Spleen (tissue), 11 donors: ENCODE measurements at regions not wholly inside any gene's neighbourhood (a gene's known extent, or its start where the extent isn't known, plus 50 kb on each side); places are given as distances from the start of the nearest gene placed in this dataset.

ENCODE experiments used
- DNase-seq: peaks from one replicate; pipeline ENCODE4 v3.0.0-alpha.2; 2020
- H3K27ac ChIP-seq, 8 donors: fragments of 200-600 bp; sonication (generic) in 7 of 8; 1 replicate in 4 of 8; 2 replicates in 4 of 8; pipeline versions ENCODE4 v1.5.0 to v1.8.0; 2016 to 2021; ENCODE audit warnings: inconsistent platforms in 4 of 8, mild to moderate bottlenecking in 4 of 8, moderate library complexity in 1 of 8
- H3K27me3 ChIP-seq, 7 donors: fragments of 200-600 bp; sonication (generic) in 6 of 7; replicated peaks in 1 of 7; 1 replicate in 4 of 7; 2 replicates in 3 of 7; pipeline versions ENCODE4 v1.5.0 to v1.8.0; 2016 to 2021; ENCODE audit warnings: inconsistent platforms in 3 of 7, mild to moderate bottlenecking in 1 of 7
- H3K36me3 ChIP-seq, 6 donors: fragments of 200-600 bp; sonication (generic) in 5 of 6; 1 replicate in 4 of 6; 2 replicates in 2 of 6; pipeline versions ENCODE4 v1.5.0 to v1.8.0; 2016 to 2021; ENCODE audit warnings: inconsistent platforms in 2 of 6
- H3K4me1 ChIP-seq, 6 donors: fragments of 200-600 bp; sonication (generic) in 5 of 6; 1 replicate in 3 of 6; 2 replicates in 3 of 6; pipeline versions ENCODE4 v1.5.0 to v1.8.0; 2016 to 2021; ENCODE audit warnings: inconsistent platforms in 3 of 6
- H3K4me3 ChIP-seq, 8 donors: fragments of 200-600 bp; sonication (generic) in 7 of 8; 1 replicate in 4 of 8; 2 replicates in 4 of 8; pipeline versions ENCODE4 v1.5.0 to v1.8.0; 2016 to 2021; ENCODE audit warnings: inconsistent platforms in 4 of 8, mild to moderate bottlenecking in 4 of 8, moderate library complexity in 2 of 8
- H3K9me3 ChIP-seq, 8 donors: fragments of 200-600 bp; sonication (generic) in 7 of 8; 1 replicate in 4 of 8; 2 replicates in 4 of 8; pipeline versions ENCODE4 v1.5.0 to v1.8.0; 2016 to 2021; ENCODE audit warnings: inconsistent platforms in 4 of 8
- POLR2A ChIP-seq, 3 donors: fragments of 450-650 bp; IDR thresholded peaks; one replicate each; pipeline ENCODE4 v1.5.1; 2017; ENCODE audit warnings: antibody characterized with exemption in 3 of 3, mild to moderate bottlenecking in 1 of 3
- POLR2AphosphoS5 ChIP-seq, 3 donors: sonication (generic); formaldehyde crosslinking; IDR thresholded peaks; one replicate each; pipeline ENCODE4 v1.5.1; 2017; ENCODE audit warnings: antibody characterized with exemption in 3 of 3
- WGBS, 5 donors: extraction: QIAGEN DNeasy Blood & Tissue Kit in 3 of 5; methylation state at CpG; one replicate each; pipeline versions ENCODE4 v1.1.5 to v1.1.7; 2013 to 2018; 5-methylcytosine and 5-hydroxymethylcytosine counted together
- intact Hi-C: fragments of 100-400 bp; cut with DNase I; formaldehyde crosslinking; loops from one replicate; pipeline ENCODE4 v1.15.0; 2023; ENCODE audit warnings: low total_unique reads
- TF ChIP-seq, protein P1 (sequence below), 11 experiments: fragments of 200-600 bp in 7 of 11; fragments of 450-650 bp in 4 of 11; sonication (generic) in 4 of 11; IDR thresholded peaks in 8 of 11; conservative IDR thresholded peaks in 3 of 11; 1 replicate in 7 of 11; 2 replicates in 4 of 11; pipeline versions ENCODE4 v1.4.0 to v1.8.0; 2016 to 2021; ENCODE audit warnings: antibody characterized with exemption in 11 of 11, inconsistent platforms in 4 of 11, mild to moderate bottlenecking in 1 of 11
- donor health status: healthy with polysubstance abuse.
- donor health status: DM: no; HTN: no; CAD: no; lungs with moderate emphysema.
- donor health status: DM: no; HTN: no; CAD: no.
- donor health status: Bipolar disorder and iron deficiency.
- donor health status: healthy.
- donor health status: DM: no; HTN: no; CAD: no.
- donor health status: DM: yes; HTN: yes; CAD: no.

DNA sequence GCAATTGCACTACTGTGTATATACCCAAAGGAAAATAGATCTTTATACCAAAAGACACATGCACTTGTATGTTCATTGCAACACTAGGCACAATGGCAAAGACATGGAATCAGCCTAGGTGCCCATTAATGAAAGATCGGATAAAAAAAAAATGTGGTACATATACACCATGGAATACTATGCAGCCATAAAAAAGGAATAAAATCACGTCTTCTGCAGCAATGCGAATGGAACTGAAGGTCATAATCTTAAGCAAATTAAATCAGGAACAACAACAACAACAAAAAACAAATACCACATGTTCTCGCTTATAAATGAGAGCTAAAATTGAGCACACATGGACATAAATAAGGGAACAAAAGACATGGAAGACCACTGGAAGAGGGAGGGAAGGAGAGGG is 266.7 kb upstream of the CDH18 start:
- Histone ChIP-seq H3K27ac (no peak overlapping the region), H3K9me3 (peaks cover 0 to 32% (median 19%) of the 10 kb centered on the region in 8 donors), H3K27me3 (no peaks in the 10 kb centered on the region), H3K36me3 (no peaks in the 10 kb centered on the region), H3K4me1 (no peaks in the 10 kb centered on the region), H3K4me3 (no peak overlapping the region)
- intact Hi-C loops, result no loop called here
- TF ChIP-seq, protein P1, sequence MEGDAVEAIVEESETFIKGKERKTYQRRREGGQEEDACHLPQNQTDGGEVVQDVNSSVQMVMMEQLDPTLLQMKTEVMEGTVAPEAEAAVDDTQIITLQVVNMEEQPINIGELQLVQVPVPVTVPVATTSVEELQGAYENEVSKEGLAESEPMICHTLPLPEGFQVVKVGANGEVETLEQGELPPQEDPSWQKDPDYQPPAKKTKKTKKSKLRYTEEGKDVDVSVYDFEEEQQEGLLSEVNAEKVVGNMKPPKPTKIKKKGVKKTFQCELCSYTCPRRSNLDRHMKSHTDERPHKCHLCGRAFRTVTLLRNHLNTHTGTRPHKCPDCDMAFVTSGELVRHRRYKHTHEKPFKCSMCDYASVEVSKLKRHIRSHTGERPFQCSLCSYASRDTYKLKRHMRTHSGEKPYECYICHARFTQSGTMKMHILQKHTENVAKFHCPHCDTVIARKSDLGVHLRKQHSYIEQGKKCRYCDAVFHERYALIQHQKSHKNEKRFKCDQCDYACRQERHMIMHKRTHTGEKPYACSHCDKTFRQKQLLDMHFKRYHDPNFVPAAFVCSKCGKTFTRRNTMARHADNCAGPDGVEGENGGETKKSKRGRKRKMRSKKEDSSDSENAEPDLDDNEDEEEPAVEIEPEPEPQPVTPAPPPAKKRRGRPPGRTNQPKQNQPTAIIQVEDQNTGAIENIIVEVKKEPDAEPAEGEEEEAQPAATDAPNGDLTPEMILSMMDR (IDR thresholded peaks at IDR 0.05 in 8 of 11, conservative IDR thresholded peaks at IDR 0.05 in 3 of 11), result no peak
- TF ChIP-seq POLR2AphosphoS5 (IDR thresholded peaks at IDR 0.05) (no peak), POLR2A (IDR thresholded peaks at IDR 0.05) (no peak)
- DNase-seq, result no peak
- 87 to 94% (median 89%) methylated on average over 4 of the region's 4 CpGs for WGBS, 5 donors

DNA sequence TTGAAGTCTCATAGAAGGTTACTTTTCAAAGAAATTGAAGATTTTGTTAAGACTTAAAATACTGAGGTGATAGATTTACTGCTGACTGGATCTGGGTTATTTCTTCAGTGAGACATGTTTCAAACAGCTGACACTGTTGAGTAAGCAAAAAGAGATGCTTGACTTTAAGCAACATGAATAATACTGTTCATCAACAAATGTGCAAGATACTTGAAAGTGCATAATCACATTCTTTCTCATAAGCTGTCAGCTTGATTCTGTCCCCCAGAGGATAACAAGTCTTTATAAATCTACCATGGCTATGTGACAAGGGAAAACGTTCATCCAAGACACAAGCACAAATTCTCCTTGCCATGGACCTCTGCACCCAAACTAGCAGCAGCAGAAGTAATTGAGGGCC is 260.1 kb upstream of the CDH18 start:
- intact Hi-C loops, result no loop called here
- Histone ChIP-seq H3K36me3 (no peaks in the 10 kb centered on the region), H3K9me3 (peaks cover 0 to 24% (median 10%) of the 10 kb centered on the region in 8 donors), H3K27me3 (no peaks in the 10 kb centered on the region), H3K4me1 (no peaks in the 10 kb centered on the region), H3K4me3 (no peak overlapping the region), H3K27ac (no peak overlapping the region)
- WGBS, 5 donors, result 18 to 33% (median 30%) methylated on average over 1 of the region's 1 CpG
- DNase-seq, result no peak
- TF ChIP-seq, protein P1 (IDR thresholded peaks at IDR 0.05 in 8 of 11, conservative IDR thresholded peaks at IDR 0.05 in 3 of 11), result no peak
- TF ChIP-seq POLR2AphosphoS5 (IDR thresholded peaks at IDR 0.05) (no peak), POLR2A (IDR thresholded peaks at IDR 0.05) (no peak)

DNA sequence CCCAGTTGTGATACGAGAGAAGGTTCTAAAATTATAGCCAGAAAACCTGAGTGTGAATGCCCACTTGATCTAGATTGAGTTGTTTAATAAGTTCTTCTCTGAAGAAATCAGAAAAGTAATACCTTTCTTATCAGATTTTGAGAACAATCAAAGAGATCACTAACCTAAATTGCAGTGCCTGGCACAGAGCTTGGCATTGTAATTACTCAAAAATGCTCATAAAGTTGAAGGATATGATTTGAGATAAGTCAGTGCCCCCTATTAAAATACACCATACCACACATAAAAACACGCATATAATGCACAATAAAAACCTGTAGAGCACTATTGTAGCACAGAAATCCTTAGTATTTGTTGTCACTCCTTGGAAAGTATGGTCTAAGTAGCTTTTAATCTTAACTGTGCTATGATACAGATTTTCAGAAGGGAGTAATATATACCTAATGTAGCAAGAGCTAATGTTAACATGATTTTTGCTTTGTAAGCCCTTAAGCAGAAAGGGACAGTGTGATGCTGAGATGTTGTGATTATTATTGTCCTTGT is 257.5 kb upstream of the CDH18 start:
- no peak overlapping the region for H3K27ac ChIP-seq
- H3K36me3 ChIP-seq, result no peaks in the 10 kb centered on the region
- no peak for DNase-seq
- H3K4me3 ChIP-seq, result no peak overlapping the region
- 43 to 77% (median 72%) methylated on average over 2 of the region's 2 CpGs for WGBS, 5 donors
- intact Hi-C loops, result no loop called here
- no peaks in the 10 kb centered on the region for H3K27me3 ChIP-seq
- H3K9me3 ChIP-seq, result peaks cover 0 to 12% (median 2%) of the 10 kb centered on the region in 8 donors
- H3K4me1 ChIP-seq, result no peaks in the 10 kb centered on the region
- no peak for TF ChIP-seq POLR2AphosphoS5 (IDR thresholded peaks at IDR 0.05)
- TF ChIP-seq, protein P1 (IDR thresholded peaks at IDR 0.05 in 8 of 11, conservative IDR thresholded peaks at IDR 0.05 in 3 of 11), result no peak
- no peak for TF ChIP-seq POLR2A (IDR thresholded peaks at IDR 0.05)

DNA sequence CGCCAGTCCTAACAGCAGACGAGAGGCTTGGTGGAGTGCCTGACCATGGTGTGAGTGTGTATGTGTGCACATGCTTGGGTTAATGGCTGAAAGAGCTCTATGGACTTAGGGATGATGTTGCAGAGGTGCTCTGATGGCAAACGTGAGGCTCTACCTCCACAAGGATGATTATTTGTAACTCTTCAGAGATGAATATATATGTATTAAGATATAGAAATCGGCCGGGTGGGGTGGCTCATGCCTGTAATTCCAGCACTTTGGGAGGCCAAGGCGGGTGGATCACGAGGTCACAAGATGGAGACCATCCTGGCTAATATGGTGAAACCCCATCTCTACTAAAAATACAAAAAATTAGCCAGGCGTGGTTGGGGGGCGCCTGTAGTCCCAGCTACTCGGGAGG is 253.4 kb upstream of the CDH18 start:
- Histone ChIP-seq H3K4me1 (no peaks in the 10 kb centered on the region), H3K27me3 (no peaks in the 10 kb centered on the region), H3K27ac (no peak overlapping the region), H3K36me3 (no peaks in the 10 kb centered on the region), H3K4me3 (no peak overlapping the region), H3K9me3 (peaks cover 0 to 14% (median 4%) of the 10 kb centered on the region in 8 donors)
- WGBS, 5 donors, result 84 to 91% (median 86%) methylated on average over 10 of the region's 10 CpGs
- no peak for DNase-seq
- intact Hi-C loops, result no loop called here
- TF ChIP-seq POLR2A (IDR thresholded peaks at IDR 0.05), result no peak
- no peak for TF ChIP-seq POLR2AphosphoS5 (IDR thresholded peaks at IDR 0.05)
- TF ChIP-seq, protein P1 (IDR thresholded peaks at IDR 0.05 in 8 of 11, conservative IDR thresholded peaks at IDR 0.05 in 3 of 11), result no peak
